Endothelial cell of umbilical vein (primary cell): ENCODE measurements at regions not wholly inside any gene's neighbourhood (a gene's known extent, or its start where the extent isn't known, plus 50 kb on each side); places are given as distances from the start of the nearest gene placed in this dataset.

Source experiments
- BruUV-seq: library from RNA; stranded (reverse); fragments of 400-500 nt; replicated peaks from 2 replicates; lab custom pipeline; 2021; lab: Mats Ljungman, UMichigan
- CTCF ChIA-PET: fragments of 300-600, 350-600 bp; sonication (Branson Sonifier 250); formaldehyde crosslinking; loops from one replicate; lab custom pipeline; 2021; ENCODE audit warnings: antibody characterized with exemption, inconsistent platforms; lab: Charles Lee
- POLR2A ChIA-PET: fragments of 300-600, 350-600 bp; sonication (Branson Sonifier 250); formaldehyde crosslinking; loops from one replicate; lab custom pipeline; 2021; ENCODE audit warnings: antibody characterized with exemption, inconsistent platforms; lab: Charles Lee
- DNase-seq: peaks from one replicate; pipeline ENCODE4 v3.0.0-alpha.2; 2011; ENCODE audit warnings: low read depth, low spot score
- FAIRE-seq: peaks from 2 replicates; lab custom pipeline; 2011; peaks lifted over from hg19 to GRCh38; lab: Jason Lieb, UNC
- H2AFZ ChIP-seq: 2 replicates; pipeline ENCODE4 v1.6.0; 2012; ENCODE audit warnings: low read depth, low read length, control low read depth, inconsistent platforms
- H3K27ac ChIP-seq: 2 replicates; pipeline ENCODE4 v1.5.1; 2011; ENCODE audit warnings: low read depth, mild to moderate bottlenecking, control low read depth, low read length, moderate library complexity; ENCODE audit not compliant: insufficient read depth
- H3K27me3 ChIP-seq, 2 experiments: 2 replicates each; pipeline versions ENCODE4 v1.6.0 to v1.6.1; 2011; ENCODE audit warnings: low read length in 2 of 2, mixed read lengths in 1 of 2; ENCODE audit not compliant: control insufficient read depth in 2 of 2, insufficient read depth in 2 of 2
- H3K36me3 ChIP-seq, 2 experiments: 2 replicates in 1 of 2; 3 replicates in 1 of 2; pipeline ENCODE4 v1.5.1; 2011; ENCODE audit warnings: low read length in 2 of 2, mild to moderate bottlenecking in 1 of 2, moderate library complexity in 1 of 2; ENCODE audit not compliant: control insufficient read depth in 2 of 2, insufficient read depth in 2 of 2; ENCODE audit errors: extremely low read depth in 1 of 2
- H3K4me1 ChIP-seq: 3 replicates; pipeline ENCODE4 v1.5.1; 2011; ENCODE audit warnings: mild to moderate bottlenecking, low read length; ENCODE audit not compliant: control insufficient read depth, insufficient read depth; ENCODE audit errors: extremely low read depth
- H3K4me2 ChIP-seq: 2 replicates; pipeline ENCODE4 v1.6.1; 2011; ENCODE audit warnings: low read length, control low read depth, mixed read lengths; ENCODE audit not compliant: insufficient read depth
- H3K4me3 ChIP-seq, 3 experiments: fragments of 200-600 bp in 1 of 3; sonication (generic), shearing (Covaris generic) in 1 of 3; replicated peaks in 1 of 3; 2 replicates each; pipeline ENCODE4 v1.5.1; 2011 to 2016; ENCODE audit warnings: control low read depth in 3 of 3, low read length in 3 of 3, mild to moderate bottlenecking in 2 of 3, inconsistent platforms in 1 of 3, low read depth in 1 of 3, moderate library complexity in 1 of 3; ENCODE audit not compliant: insufficient read depth in 1 of 3
- H3K79me2 ChIP-seq: 2 replicates; pipeline ENCODE4 v1.6.0; 2012; ENCODE audit warnings: low read length, inconsistent platforms; ENCODE audit not compliant: control insufficient read depth, insufficient read depth
- H3K9ac ChIP-seq: replicated peaks from 2 replicates; pipeline ENCODE3; 2011; ENCODE audit warnings: low read length, control low read depth; ENCODE audit not compliant: insufficient read depth; ENCODE audit errors: extremely low read depth
- H3K9me1 ChIP-seq: replicated peaks from 3 replicates; pipeline ENCODE4 v1.6.0; 2011; ENCODE audit warnings: mild to moderate bottlenecking, low read length; ENCODE audit not compliant: control insufficient read depth, insufficient read depth; ENCODE audit errors: extremely low read depth
- H3K9me3 ChIP-seq: replicated peaks from 2 replicates; pipeline ENCODE4 v1.5.1; 2012; ENCODE audit warnings: low read length, inconsistent platforms; ENCODE audit not compliant: control insufficient read depth, insufficient read depth
- H4K20me1 ChIP-seq: replicated peaks from 2 replicates; pipeline ENCODE3; 2011; ENCODE audit warnings: mild to moderate bottlenecking, low read length; ENCODE audit not compliant: control insufficient read depth, insufficient read depth; ENCODE audit errors: extremely low read depth
- CTCF ChIP-seq, 2 donors: IDR thresholded peaks; 1 replicate in 1 of 2; 2 replicates in 1 of 2; pipeline ENCODE4 v1.5.1; 2011; ENCODE audit warnings: low read length in 2 of 2, mild to moderate bottlenecking in 2 of 2, moderate library complexity in 2 of 2, control low read depth in 1 of 2, inconsistent platforms in 1 of 2, low read depth in 1 of 2; ENCODE audit not compliant: insufficient read depth in 1 of 2; ENCODE audit errors: extremely low read depth in 1 of 2
- EZH2 ChIP-seq: IDR thresholded peaks from 2 replicates; pipeline ENCODE4 v1.6.1; 2012; ENCODE audit warnings: borderline replicate concordance, low read depth, mild to moderate bottlenecking, moderate library complexity, low read length, inconsistent platforms; ENCODE audit not compliant: severe bottlenecking
- FOS ChIP-seq: IDR thresholded peaks from 2 replicates; pipeline ENCODE4 v1.6.1; 2011; ENCODE audit warnings: mild to moderate bottlenecking, low read length, moderate library complexity, borderline replicate concordance; ENCODE audit not compliant: insufficient read depth
- GATA2 ChIP-seq: IDR thresholded peaks from 2 replicates; pipeline ENCODE4 v1.7.0; 2011; ENCODE audit warnings: low read depth, mild to moderate bottlenecking, moderate library complexity, mixed read lengths, low read length; ENCODE audit not compliant: insufficient read length, insufficient read depth
- JUN ChIP-seq: IDR thresholded peaks from 2 replicates; pipeline ENCODE4 v1.6.1; 2011; ENCODE audit warnings: borderline replicate concordance, low read depth; ENCODE audit not compliant: insufficient read length, insufficient read depth
- MYC ChIP-seq: IDR thresholded peaks from one replicate; pipeline ENCODE4 v1.6.1; 2011; ENCODE audit warnings: mild to moderate bottlenecking, low read depth, low read length
- POLR2A ChIP-seq: IDR thresholded peaks from 2 replicates; pipeline ENCODE4 v1.6.1; 2012; ENCODE audit warnings: low read depth, mild to moderate bottlenecking, control low read depth, low read length
- POLR2AphosphoS5 ChIP-seq: IDR thresholded peaks from 2 replicates; pipeline ENCODE4 v1.6.1; 2012; ENCODE audit warnings: low read depth, mild to moderate bottlenecking, control low read depth, low read length, moderate library complexity; ENCODE audit not compliant: insufficient read depth
- dilution Hi-C: fragments of 300-500 bp; cut with MboI; formaldehyde crosslinking; loops from one replicate; pipeline ENCODE4 v1.15.0; 2019; ENCODE audit warnings: low sequenced_read_pairs; ENCODE audit not compliant: extremely low pct_ligation_motif_present
- intact Hi-C: fragments of 100-400 bp; cut with micrococcal nuclease; formaldehyde crosslinking; loops from one replicate; pipeline ENCODE4 v1.10.0; 2022
- TF ChIP-seq, protein P1 (sequence below): IDR thresholded peaks from 2 replicates; pipeline ENCODE4 v1.6.1; 2011; ENCODE audit not compliant: insufficient read depth, insufficient read length

DNA sequence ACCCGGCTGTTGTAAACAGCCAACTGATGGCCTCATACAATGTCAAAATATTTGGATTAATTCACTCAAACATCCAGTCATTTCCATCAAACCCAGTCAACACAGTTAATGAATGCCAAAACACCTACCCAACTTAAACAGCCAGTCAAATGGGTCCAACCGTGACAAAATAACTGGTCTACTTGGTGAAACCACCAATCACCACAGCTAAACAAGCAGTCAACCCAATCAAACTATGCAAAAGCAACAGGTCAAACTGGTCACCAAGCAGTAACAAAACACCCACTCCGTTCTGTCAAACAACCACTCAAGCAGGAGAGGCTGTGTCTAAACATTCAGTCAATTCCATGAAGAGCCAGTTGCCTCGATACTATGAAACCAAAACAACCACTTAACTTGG is 119.2 kb downstream of the FOXD2 start:
- dilution Hi-C loops = no loop called here
- Histone ChIP-seq H2AFZ (no peak overlapping the region), H3K27me3 (peaks cover 8% of the 10 kb centered on the region in 2 experiments), H3K9me3 (no peaks in the 10 kb centered on the region), H3K9ac (no peak overlapping the region), H3K36me3 (no peaks in the 10 kb centered on the region), H3K4me2 (no peak overlapping the region), H4K20me1 (no peaks in the 10 kb centered on the region), H3K79me2 (no peaks in the 10 kb centered on the region), H3K4me1 (no peaks in the 10 kb centered on the region), H3K27ac (no peak overlapping the region), H3K4me3 (no peak overlapping the region), H3K9me1 (no peaks in the 10 kb centered on the region)
- FAIRE-seq = no peak
- DNase-seq = no peak
- CTCF ChIA-PET = interaction anchor here (1.1 to 1.3 kb wide), 2 partner anchors 13 to 25 kb away, joined by 3 to 4 read pairs; no protein-coding TSS in a partner anchor
- intact Hi-C loops = no loop called here
- TF ChIP-seq MYC (no peak), JUN (no peak), POLR2A (no peak), POLR2AphosphoS5 (no peak), GATA2 (no peak), CTCF (IDR thresholded peaks at IDR 0.05; ENCODE audit: extremely low read depth in 1 of 2, insufficient read depth in 1 of 2, low read depth in 1 of 2, low read length in 2 of 2) (no peak), FOS (no peak), EZH2 (no peak)
- TF ChIP-seq, protein P1, sequence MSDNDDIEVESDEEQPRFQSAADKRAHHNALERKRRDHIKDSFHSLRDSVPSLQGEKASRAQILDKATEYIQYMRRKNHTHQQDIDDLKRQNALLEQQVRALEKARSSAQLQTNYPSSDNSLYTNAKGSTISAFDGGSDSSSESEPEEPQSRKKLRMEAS = no peak
- no TSS peak for BruUV-seq
- POLR2A ChIA-PET = no interaction called here
